Dendritic cell treated with granulocyte-macrophage colony-stimulating factor and Interleukin-4, amounts not matched to agents 40 ng/mL and 50 ng/mL, for 4 days (primary cell): ENCODE measurements at regions not wholly inside any gene's neighbourhood (a gene's known extent, or its start where the extent isn't known, plus 50 kb on each side); places are given as distances from the start of the nearest gene placed in this dataset.
"Not testable (repeated sequence)": the region's sequence is repeated elsewhere in the genome, so short reads cannot be mapped to it uniquely, and the experiment has no call there.

Experiments used
- H3K27ac Mint-ChIP-seq: one replicate; pipeline ENCODE4 v1.8.0; 2022; ENCODE audit warnings: mild to moderate bottlenecking, mixed read lengths
- H3K27me3 Mint-ChIP-seq: one replicate; pipeline ENCODE4 v1.8.0; 2022; ENCODE audit warnings: mild to moderate bottlenecking, mixed read lengths
- H3K36me3 Mint-ChIP-seq: one replicate; pipeline ENCODE4 v1.8.0; 2022; ENCODE audit warnings: low read depth, mixed read lengths
- H3K4me1 Mint-ChIP-seq: one replicate; pipeline ENCODE4 v1.8.0; 2022; ENCODE audit warnings: low read depth, mixed read lengths
- H3K4me3 Mint-ChIP-seq: one replicate; pipeline ENCODE4 v1.8.0; 2022; ENCODE audit warnings: mild to moderate bottlenecking, moderate library complexity, mixed read lengths
- H3K9me3 Mint-ChIP-seq: one replicate; pipeline ENCODE4 v1.8.0; 2022; ENCODE audit warnings: mixed read lengths
- intact Hi-C: fragments of 100-400 bp; cut with micrococcal nuclease; formaldehyde crosslinking; loops from one replicate; pipeline ENCODE4 v1.15.0; 2022

- H3K4me3 Mint-ChIP-seq: no peak overlapping the region
- H3K27ac Mint-ChIP-seq: no peak overlapping the region
- H3K9me3 Mint-ChIP-seq: peaks cover 35% of the 10 kb centered on the region
- intact Hi-C loops: no loop called here
- H3K27me3 Mint-ChIP-seq: no peaks in the 10 kb centered on the region
- no peaks in the 10 kb centered on the region for H3K36me3 Mint-ChIP-seq
- no peaks in the 10 kb centered on the region for H3K4me1 Mint-ChIP-seq
Observed at GRCh38 chr3:26105261-26105660, 315.4 kb downstream of the OXSM start.

- H3K9me3 Mint-ChIP-seq: peaks cover 26% of the 10 kb centered on the region
- intact Hi-C loops: no loop called here
- no peaks in the 10 kb centered on the region for H3K4me1 Mint-ChIP-seq
- no peak overlapping the region for H3K27ac Mint-ChIP-seq
- H3K27me3 Mint-ChIP-seq: no peaks in the 10 kb centered on the region
- no peak overlapping the region for H3K4me3 Mint-ChIP-seq
- H3K36me3 Mint-ChIP-seq: no peaks in the 10 kb centered on the region
Observed at GRCh38 chr3:26106228-26106627, 316.3 kb downstream of the OXSM start.

GRCh38 chr3:26108846-26109489 is 319.1 kb downstream of the OXSM start:
- Mint-ChIP-seq H3K27ac (no peak overlapping the region), H3K36me3 (no peaks in the 10 kb centered on the region), H3K4me1 (no peaks in the 10 kb centered on the region), H3K4me3 (no peak overlapping the region), H3K9me3 (peaks cover 10% of the 10 kb centered on the region), H3K27me3 (no peaks in the 10 kb centered on the region)
- intact Hi-C loops: no loop called here

GRCh38 chr3:26114851-26115250 is 325.0 kb downstream of the OXSM start:
- no peaks in the 10 kb centered on the region for H3K4me1 Mint-ChIP-seq
- no peak overlapping the region for H3K27ac Mint-ChIP-seq
- intact Hi-C loops: loop anchor here (5.0 kb wide), 1 partner anchor 763 kb away; no protein-coding TSS in a partner anchor
- no peak overlapping the region for H3K4me3 Mint-ChIP-seq
- no peaks in the 10 kb centered on the region for H3K27me3 Mint-ChIP-seq
- H3K36me3 Mint-ChIP-seq: no peaks in the 10 kb centered on the region
- H3K9me3 Mint-ChIP-seq: peaks cover 28% of the 10 kb centered on the region

- intact Hi-C loops: loop anchor here (5.0 kb wide), 1 partner anchor 766 kb away; no protein-coding TSS in a partner anchor
- Mint-ChIP-seq H3K4me3 (no peak overlapping the region), H3K9me3 (peaks cover 51% of the 10 kb centered on the region), H3K36me3 (no peaks in the 10 kb centered on the region), H3K27me3 (no peaks in the 10 kb centered on the region), H3K4me1 (no peaks in the 10 kb centered on the region), H3K27ac (no peak overlapping the region)
Observed at GRCh38 chr3:26118165-26118564, 328.3 kb downstream of the OXSM start.

GRCh38 chr3:26132942-26133341 is 343.1 kb downstream of the OXSM start:
- H3K9me3 Mint-ChIP-seq: peaks cover 56% of the 10 kb centered on the region
- no peak overlapping the region for H3K27ac Mint-ChIP-seq
- H3K4me1 Mint-ChIP-seq: no peaks in the 10 kb centered on the region
- H3K27me3 Mint-ChIP-seq: no peaks in the 10 kb centered on the region
- no peak overlapping the region for H3K4me3 Mint-ChIP-seq
- H3K36me3 Mint-ChIP-seq: no peaks in the 10 kb centered on the region
- intact Hi-C loops: no loop called here

GRCh38 chr3:26141296-26141695 is 351.4 kb downstream of the OXSM start:
- no peaks in the 10 kb centered on the region for H3K4me1 Mint-ChIP-seq
- H3K9me3 Mint-ChIP-seq: peaks cover 77% of the 10 kb centered on the region
- no peaks in the 10 kb centered on the region for H3K27me3 Mint-ChIP-seq
- intact Hi-C loops: no loop called here
- H3K27ac Mint-ChIP-seq: no peak overlapping the region
- H3K4me3 Mint-ChIP-seq: no peak overlapping the region
- no peaks in the 10 kb centered on the region for H3K36me3 Mint-ChIP-seq

GRCh38 chr3:26145769-26146168 is 355.9 kb downstream of the OXSM start:
- Mint-ChIP-seq H3K4me1 (no peaks in the 10 kb centered on the region), H3K4me3 (no peak overlapping the region), H3K36me3 (no peaks in the 10 kb centered on the region), H3K9me3 (peaks cover 72% of the 10 kb centered on the region), H3K27me3 (no peaks in the 10 kb centered on the region), H3K27ac (no peak overlapping the region)
- intact Hi-C loops: no loop called here

- H3K9me3 Mint-ChIP-seq, H3K27me3 Mint-ChIP-seq, intact Hi-C loops, H3K4me3 Mint-ChIP-seq, H3K27ac Mint-ChIP-seq, H3K4me1 Mint-ChIP-seq, H3K36me3 Mint-ChIP-seq: not testable (repeated sequence)
Observed at GRCh38 chr3:26157428-26157827, 367.5 kb downstream of the OXSM start.

GRCh38 chr3:26171006-26171405 is 381.1 kb downstream of the OXSM start:
- Mint-ChIP-seq H3K27me3 (no peaks in the 10 kb centered on the region), H3K27ac (no peak overlapping the region), H3K4me1 (no peaks in the 10 kb centered on the region), H3K9me3 (peaks cover 64% of the 10 kb centered on the region), H3K4me3 (no peak overlapping the region), H3K36me3 (no peaks in the 10 kb centered on the region)
- intact Hi-C loops: no loop called here

GRCh38 chr3:26191556-26191955 is 401.7 kb downstream of the OXSM start:
- Mint-ChIP-seq H3K27me3 (no peaks in the 10 kb centered on the region), H3K27ac (no peak overlapping the region), H3K4me3 (no peak overlapping the region), H3K4me1 (no peaks in the 10 kb centered on the region), H3K9me3 (peaks cover 39% of the 10 kb centered on the region), H3K36me3 (no peaks in the 10 kb centered on the region)
- intact Hi-C loops: no loop called here

- Mint-ChIP-seq H3K27ac (no peak overlapping the region), H3K36me3 (no peaks in the 10 kb centered on the region), H3K4me1 (no peaks in the 10 kb centered on the region), H3K4me3 (no peak overlapping the region), H3K27me3 (no peaks in the 10 kb centered on the region), H3K9me3 (peaks cover 39% of the 10 kb centered on the region)
- intact Hi-C loops: no loop called here
Observed at GRCh38 chr3:26193558-26193957, 403.7 kb downstream of the OXSM start.

GRCh38 chr3:26196781-26197180 is 406.9 kb downstream of the OXSM start:
- intact Hi-C loops: no loop called here
- H3K4me1 Mint-ChIP-seq: no peaks in the 10 kb centered on the region
- peaks cover 15% of the 10 kb centered on the region for H3K9me3 Mint-ChIP-seq
- no peaks in the 10 kb centered on the region for H3K36me3 Mint-ChIP-seq
- H3K27ac Mint-ChIP-seq: no peak overlapping the region
- no peaks in the 10 kb centered on the region for H3K27me3 Mint-ChIP-seq
- H3K4me3 Mint-ChIP-seq: no peak overlapping the region

- intact Hi-C loops: no loop called here
- Mint-ChIP-seq H3K27me3 (no peaks in the 10 kb centered on the region), H3K27ac (no peak overlapping the region), H3K4me1 (no peaks in the 10 kb centered on the region), H3K36me3 (no peaks in the 10 kb centered on the region), H3K4me3 (no peak overlapping the region), H3K9me3 (peaks cover 15% of the 10 kb centered on the region)
Observed at GRCh38 chr3:26198609-26199008, 408.7 kb downstream of the OXSM start.

- H3K4me1 Mint-ChIP-seq: no peaks in the 10 kb centered on the region
- H3K36me3 Mint-ChIP-seq: no peaks in the 10 kb centered on the region
Observed at GRCh38 chr3:26202169-26202568, 412.3 kb downstream of the OXSM start.

More at GRCh38 chr3:26202169-26202568, 412.3 kb downstream of the OXSM start:
- no peaks in the 10 kb centered on the region for H3K27me3 Mint-ChIP-seq
- H3K4me3 Mint-ChIP-seq: no peak overlapping the region
- peaks cover 31% of the 10 kb centered on the region for H3K9me3 Mint-ChIP-seq
- intact Hi-C loops: no loop called here
- H3K27ac Mint-ChIP-seq: no peak overlapping the region
